Uterus (tissue), 2 donors: ENCODE measurements at regions not wholly inside any gene's neighbourhood (a gene's known extent, or its start where the extent isn't known, plus 50 kb on each side); places are given as distances from the start of the nearest gene placed in this dataset.

Experiments used
- POLR2A ChIP-seq, 2 donors: fragments of 450-650 bp; IDR thresholded peaks; one replicate each; pipeline ENCODE4 v1.6.1; 2016; ENCODE audit warnings: antibody characterized with exemption in 2 of 2, mild to moderate bottlenecking in 1 of 2, moderate library complexity in 1 of 2
- TF ChIP-seq, protein P1 (sequence below), 4 experiments: fragments of 200-600 bp in 2 of 4; fragments of 450-650 bp in 2 of 4; sonication (generic) in 2 of 4; IDR thresholded peaks; one replicate each; pipeline ENCODE4 v1.5.1; 2016 to 2019; ENCODE audit warnings: antibody characterized with exemption in 4 of 4, mild to moderate bottlenecking in 2 of 4, moderate library complexity in 1 of 4

DNA sequence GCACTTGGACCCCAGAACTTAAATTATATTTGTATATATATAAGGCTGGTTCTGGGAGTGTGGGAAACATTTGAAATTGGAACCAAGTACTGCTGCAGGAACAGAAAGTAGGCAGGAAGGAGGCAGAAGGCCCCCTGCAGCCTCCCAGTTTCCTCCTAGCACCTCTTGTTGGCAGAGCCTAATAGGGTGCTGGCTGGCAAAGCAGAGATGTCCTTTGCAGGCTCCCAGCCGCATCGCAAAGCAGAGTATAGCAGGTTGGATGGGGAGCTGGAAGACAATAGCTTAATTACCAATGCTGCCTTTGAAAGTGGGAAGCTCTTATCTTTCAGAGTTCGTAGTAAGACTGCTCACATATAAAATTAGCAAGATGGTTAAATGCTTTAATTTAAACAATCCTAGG is 370.8 kb upstream of the C11orf87 start:
- TF ChIP-seq, protein P1, sequence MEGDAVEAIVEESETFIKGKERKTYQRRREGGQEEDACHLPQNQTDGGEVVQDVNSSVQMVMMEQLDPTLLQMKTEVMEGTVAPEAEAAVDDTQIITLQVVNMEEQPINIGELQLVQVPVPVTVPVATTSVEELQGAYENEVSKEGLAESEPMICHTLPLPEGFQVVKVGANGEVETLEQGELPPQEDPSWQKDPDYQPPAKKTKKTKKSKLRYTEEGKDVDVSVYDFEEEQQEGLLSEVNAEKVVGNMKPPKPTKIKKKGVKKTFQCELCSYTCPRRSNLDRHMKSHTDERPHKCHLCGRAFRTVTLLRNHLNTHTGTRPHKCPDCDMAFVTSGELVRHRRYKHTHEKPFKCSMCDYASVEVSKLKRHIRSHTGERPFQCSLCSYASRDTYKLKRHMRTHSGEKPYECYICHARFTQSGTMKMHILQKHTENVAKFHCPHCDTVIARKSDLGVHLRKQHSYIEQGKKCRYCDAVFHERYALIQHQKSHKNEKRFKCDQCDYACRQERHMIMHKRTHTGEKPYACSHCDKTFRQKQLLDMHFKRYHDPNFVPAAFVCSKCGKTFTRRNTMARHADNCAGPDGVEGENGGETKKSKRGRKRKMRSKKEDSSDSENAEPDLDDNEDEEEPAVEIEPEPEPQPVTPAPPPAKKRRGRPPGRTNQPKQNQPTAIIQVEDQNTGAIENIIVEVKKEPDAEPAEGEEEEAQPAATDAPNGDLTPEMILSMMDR (IDR thresholded peaks at IDR 0.05), result no peak
- TF ChIP-seq POLR2A (IDR thresholded peaks at IDR 0.05), result no peak
